Calu3 (cell line): ENCODE measurements at regions not wholly inside any gene's neighbourhood (a gene's known extent, or its start where the extent isn't known, plus 50 kb on each side); places are given as distances from the start of the nearest gene placed in this dataset.

Experiments
- BruUV-seq: library from RNA; stranded (reverse); fragments of 400-500 nt; replicated peaks from 2 replicates; lab custom pipeline; 2021; lab: Mats Ljungman, UMichigan
- CTCF ChIA-PET: fragments of 300-600 bp; sonication (Branson Sonifier 250); formaldehyde crosslinking; loops from one replicate; lab custom pipeline; 2022; ENCODE audit warnings: antibody characterized with exemption; lab: Charles Lee
- DNase-seq: peaks from one replicate; pipeline ENCODE4 v3.0.0; 2022
- H3K27ac Mint-ChIP-seq: one replicate; pipeline ENCODE4 v1.8.0; 2022; ENCODE audit warnings: mixed read lengths; ENCODE audit not compliant: unreplicated experiment
- H3K27me3 Mint-ChIP-seq: one replicate; pipeline ENCODE4 v1.8.0; 2022; ENCODE audit warnings: mixed read lengths; ENCODE audit not compliant: unreplicated experiment
- H3K36me3 Mint-ChIP-seq: one replicate; pipeline ENCODE4 v1.8.0; 2022; ENCODE audit warnings: mild to moderate bottlenecking, moderate library complexity, mixed read lengths; ENCODE audit not compliant: insufficient read depth, unreplicated experiment
- H3K4me1 Mint-ChIP-seq: one replicate; pipeline ENCODE4 v1.8.0; 2022; ENCODE audit warnings: mild to moderate bottlenecking, low read depth, mixed read lengths; ENCODE audit not compliant: unreplicated experiment
- H3K4me3 Mint-ChIP-seq: one replicate; pipeline ENCODE4 v1.8.0; 2022; ENCODE audit warnings: mild to moderate bottlenecking, low read depth, moderate library complexity, mixed read lengths; ENCODE audit not compliant: unreplicated experiment
- H3K9me3 Mint-ChIP-seq: one replicate; pipeline ENCODE4 v1.8.0; 2022; ENCODE audit warnings: low read depth, mixed read lengths; ENCODE audit not compliant: unreplicated experiment
- intact Hi-C: fragments of 100-400 bp; cut with micrococcal nuclease; formaldehyde crosslinking; loops from one replicate; pipeline ENCODE4 v1.10.0; 2022; ENCODE audit not compliant: unreplicated experiment
- TF ChIP-seq, protein P1 (sequence below): fragments of 200-600 bp; IDR thresholded peaks from one replicate; pipeline ENCODE4 v1.8.0; 2022; ENCODE audit warnings: antibody characterized with exemption; ENCODE audit not compliant: unreplicated experiment

DNA sequence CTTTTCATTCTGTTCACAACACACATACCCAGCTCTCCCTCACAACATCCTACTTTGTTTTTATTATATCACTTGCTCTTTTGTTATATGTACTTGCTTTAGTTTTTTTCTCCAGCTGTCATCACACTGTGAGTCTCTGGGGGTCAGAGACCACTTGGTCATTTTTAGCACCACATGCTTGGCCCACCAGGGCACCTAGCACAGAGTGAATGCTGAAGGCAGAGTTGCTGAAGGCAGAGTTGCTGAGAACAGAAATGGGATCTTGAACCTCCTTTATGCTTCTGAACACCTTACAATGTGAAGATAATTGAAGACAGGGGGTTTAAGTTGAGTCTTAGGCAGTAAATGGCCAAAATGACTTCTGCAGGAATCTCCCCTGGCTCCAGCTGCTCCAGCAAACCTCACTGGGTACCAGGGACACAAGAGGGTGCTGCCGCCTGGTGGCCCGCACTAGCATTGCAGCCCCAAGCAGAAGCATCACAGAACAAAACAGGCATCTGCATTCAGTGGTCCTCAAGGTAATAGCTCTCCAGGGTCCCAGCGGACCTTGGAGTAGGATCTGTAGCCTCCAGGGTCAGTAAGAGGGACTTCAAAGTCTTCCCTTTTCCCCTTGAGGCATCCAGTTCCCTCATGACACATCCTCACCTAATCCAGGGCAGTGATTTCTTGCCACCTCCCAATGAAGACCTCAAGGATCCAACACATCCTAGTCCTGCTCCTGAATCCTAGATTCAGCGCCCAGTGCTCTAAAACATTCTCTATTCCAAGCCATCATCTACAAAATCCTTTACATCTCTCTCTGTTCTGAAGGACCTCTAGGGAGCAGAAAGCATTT lies 1972.6 kb downstream of the TP53TG3F start:
- H3K27me3 Mint-ChIP-seq: no peaks in the 10 kb centered on the region
- TF ChIP-seq, protein P1, sequence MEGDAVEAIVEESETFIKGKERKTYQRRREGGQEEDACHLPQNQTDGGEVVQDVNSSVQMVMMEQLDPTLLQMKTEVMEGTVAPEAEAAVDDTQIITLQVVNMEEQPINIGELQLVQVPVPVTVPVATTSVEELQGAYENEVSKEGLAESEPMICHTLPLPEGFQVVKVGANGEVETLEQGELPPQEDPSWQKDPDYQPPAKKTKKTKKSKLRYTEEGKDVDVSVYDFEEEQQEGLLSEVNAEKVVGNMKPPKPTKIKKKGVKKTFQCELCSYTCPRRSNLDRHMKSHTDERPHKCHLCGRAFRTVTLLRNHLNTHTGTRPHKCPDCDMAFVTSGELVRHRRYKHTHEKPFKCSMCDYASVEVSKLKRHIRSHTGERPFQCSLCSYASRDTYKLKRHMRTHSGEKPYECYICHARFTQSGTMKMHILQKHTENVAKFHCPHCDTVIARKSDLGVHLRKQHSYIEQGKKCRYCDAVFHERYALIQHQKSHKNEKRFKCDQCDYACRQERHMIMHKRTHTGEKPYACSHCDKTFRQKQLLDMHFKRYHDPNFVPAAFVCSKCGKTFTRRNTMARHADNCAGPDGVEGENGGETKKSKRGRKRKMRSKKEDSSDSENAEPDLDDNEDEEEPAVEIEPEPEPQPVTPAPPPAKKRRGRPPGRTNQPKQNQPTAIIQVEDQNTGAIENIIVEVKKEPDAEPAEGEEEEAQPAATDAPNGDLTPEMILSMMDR: peak; percentile 65
- no peaks in the 10 kb centered on the region for H3K36me3 Mint-ChIP-seq
- H3K4me1 Mint-ChIP-seq: no peaks in the 10 kb centered on the region
- DNase-seq: peak; percentile 9
- no peak overlapping the region for H3K27ac Mint-ChIP-seq
- intact Hi-C loops: no loop called here
- CTCF ChIA-PET: no interaction called here
- BruUV-seq: no TSS peak
- H3K4me3 Mint-ChIP-seq: no peak overlapping the region
- peaks cover 21% of the 10 kb centered on the region for H3K9me3 Mint-ChIP-seq

DNA sequence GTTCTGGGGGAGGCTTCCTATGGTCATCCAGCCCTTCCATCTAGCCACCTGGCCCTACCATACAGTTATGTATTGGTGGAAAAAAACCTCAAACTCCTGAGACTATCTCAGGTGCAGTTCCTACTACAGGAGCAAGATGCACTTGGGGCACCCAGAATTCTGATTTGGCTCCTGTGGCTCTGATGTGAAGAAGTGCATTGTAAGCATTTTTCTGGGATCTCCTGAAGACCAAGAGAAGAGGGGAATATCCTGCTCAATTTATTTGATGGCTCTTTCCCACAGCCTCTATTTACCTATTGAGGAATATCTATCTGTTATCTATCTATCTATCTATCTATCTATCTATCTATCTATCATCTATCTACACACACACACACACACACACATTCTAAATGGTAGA lies 1981.5 kb downstream of the TP53TG3F start:
- Mint-ChIP-seq H3K36me3 (no peaks in the 10 kb centered on the region), H3K4me1 (no peaks in the 10 kb centered on the region), H3K9me3 (peaks cover 12% of the 10 kb centered on the region), H3K27ac (no peak overlapping the region), H3K4me3 (no peak overlapping the region), H3K27me3 (no peaks in the 10 kb centered on the region)
- CTCF ChIA-PET: no interaction called here
- BruUV-seq: no TSS peak
- TF ChIP-seq, protein P1: no peak
- no peak for DNase-seq
- intact Hi-C loops: no loop called here

GRCh38 chr16:35447010-35447558 lies 1987.7 kb downstream of the TP53TG3F start:
- no peak overlapping the region for H3K27ac Mint-ChIP-seq
- BruUV-seq: no TSS peak
- no peak for DNase-seq
- TF ChIP-seq, protein P1: no peak
- CTCF ChIA-PET: no interaction called here
- intact Hi-C loops: no loop called here
- no peaks in the 10 kb centered on the region for H3K4me1 Mint-ChIP-seq
- H3K4me3 Mint-ChIP-seq: no peak overlapping the region
- H3K9me3 Mint-ChIP-seq: peaks cover 27% of the 10 kb centered on the region
- H3K36me3 Mint-ChIP-seq: no peaks in the 10 kb centered on the region
- H3K27me3 Mint-ChIP-seq: no peaks in the 10 kb centered on the region

DNA sequence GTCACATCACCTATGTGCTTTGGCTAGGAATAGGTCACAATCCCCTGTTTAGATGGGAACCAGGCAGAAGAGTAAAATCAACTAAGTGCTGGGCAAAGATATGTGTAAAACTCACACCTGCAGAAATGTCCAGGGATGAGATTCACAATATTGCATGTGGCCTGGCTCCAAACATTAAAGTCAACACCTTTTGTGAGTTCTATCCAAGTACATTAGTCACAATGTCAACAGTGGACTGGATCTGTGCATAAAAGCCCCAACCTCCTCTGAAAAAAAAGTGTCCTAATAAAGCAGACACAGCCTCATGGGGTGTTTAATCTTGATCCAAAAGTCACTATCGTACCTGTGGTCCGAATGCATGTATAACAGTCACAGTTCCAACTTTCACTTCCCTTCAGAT lies 1990.3 kb downstream of the TP53TG3F start:
- H3K36me3 Mint-ChIP-seq: no peaks in the 10 kb centered on the region
- no TSS peak for BruUV-seq
- no peak for DNase-seq
- CTCF ChIA-PET: no interaction called here
- H3K9me3 Mint-ChIP-seq: peaks cover 30% of the 10 kb centered on the region
- no peaks in the 10 kb centered on the region for H3K4me1 Mint-ChIP-seq
- intact Hi-C loops: no loop called here
- H3K27me3 Mint-ChIP-seq: no peaks in the 10 kb centered on the region
- no peak overlapping the region for H3K4me3 Mint-ChIP-seq
- no peak overlapping the region for H3K27ac Mint-ChIP-seq
- TF ChIP-seq, protein P1: no peak
